HG03064 (cell line): ENCODE measurements at regions not wholly inside any gene's neighbourhood (a gene's known extent, or its start where the extent isn't known, plus 50 kb on each side); places are given as distances from the start of the nearest gene placed in this dataset.

ENCODE experiments used
- ATAC-seq: cut with Tn5 transposase; IDR thresholded peaks from one replicate; pipeline ENCODE4 v1.9.1; 2021; ENCODE audit warnings: low read depth; ENCODE audit not compliant: unreplicated experiment

DNA sequence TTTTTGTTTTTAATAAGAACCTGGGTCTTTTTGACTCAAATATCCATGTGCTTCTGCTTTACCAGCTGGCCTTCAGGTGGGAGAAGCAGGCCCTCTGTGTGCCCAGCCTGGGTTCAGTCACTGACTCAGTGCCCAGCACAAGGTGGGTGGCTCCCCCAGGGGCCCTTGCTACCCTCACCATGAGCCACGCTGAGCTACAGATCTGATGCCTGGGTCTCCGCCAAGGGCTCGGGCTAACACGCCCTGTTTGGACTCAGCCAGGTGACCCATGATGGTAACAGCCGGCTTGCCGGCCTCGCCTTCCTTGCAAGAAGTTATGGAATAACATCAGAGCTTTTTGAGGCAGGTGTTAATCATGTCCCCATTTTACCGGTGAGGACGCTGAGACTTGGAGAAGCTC is 109.5 kb upstream of the NLRP1 start:
- no peak for ATAC-seq

DNA sequence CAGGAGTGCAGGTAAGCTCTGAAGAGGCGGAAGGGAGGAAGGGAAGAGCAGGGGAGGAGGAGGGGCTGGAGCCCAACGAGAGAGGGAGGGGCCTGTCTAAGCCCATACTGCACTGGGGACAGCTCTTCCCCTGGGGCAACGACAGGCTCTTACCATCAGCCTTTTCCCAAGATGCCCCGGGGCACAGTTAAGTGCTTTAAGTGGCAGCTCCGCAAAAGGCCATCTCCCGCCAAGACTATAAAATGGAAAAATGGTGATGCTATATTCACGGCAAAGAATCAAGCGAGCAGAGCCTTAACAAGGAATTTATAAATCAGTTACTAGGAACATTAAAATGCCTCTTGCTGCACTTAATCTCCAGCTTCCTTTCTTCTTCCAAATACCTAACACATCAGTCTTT is 110.2 kb upstream of the NLRP1 start:
- no peak for ATAC-seq

DNA sequence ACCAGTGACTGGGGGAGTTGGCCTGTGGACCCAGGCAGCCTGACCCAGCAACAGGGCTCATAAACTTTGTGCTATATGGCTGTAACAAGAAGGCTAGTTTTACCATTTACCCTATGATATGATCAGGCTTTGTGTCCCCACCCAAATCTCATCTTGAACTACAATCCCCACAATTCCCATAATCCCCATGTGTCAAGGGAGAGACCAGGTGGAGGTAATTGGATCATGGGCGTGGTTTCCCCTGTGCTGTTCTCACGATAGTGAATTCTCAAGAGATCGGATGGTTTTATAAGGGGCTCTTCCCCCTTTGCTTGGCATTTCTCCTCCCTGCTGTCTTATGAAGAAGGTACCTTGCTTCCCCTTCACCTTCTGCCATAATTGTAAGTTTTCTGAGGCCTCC is 111.2 kb upstream of the NLRP1 start:
- no peak for ATAC-seq

DNA sequence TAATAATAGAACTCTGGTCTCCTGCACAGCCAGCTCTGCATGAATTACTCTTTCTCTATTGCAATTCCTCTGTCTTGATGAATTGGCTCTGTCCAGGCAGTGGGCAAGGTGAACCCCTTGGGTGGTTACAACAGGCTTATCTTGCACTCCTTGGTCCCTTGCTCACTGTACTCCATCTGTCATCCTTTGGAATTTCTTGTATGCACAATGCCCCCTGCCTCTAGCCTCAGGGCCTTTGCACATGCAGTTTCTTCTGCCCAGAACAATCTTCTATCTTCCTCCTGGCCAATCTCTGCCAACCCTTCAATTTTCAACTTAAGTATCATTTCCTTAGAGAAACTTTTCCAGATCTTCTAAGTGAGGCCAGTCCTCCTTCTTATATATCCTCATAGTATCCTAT is 114.7 kb upstream of the NLRP1 start:
- ATAC-seq, result no peak

DNA sequence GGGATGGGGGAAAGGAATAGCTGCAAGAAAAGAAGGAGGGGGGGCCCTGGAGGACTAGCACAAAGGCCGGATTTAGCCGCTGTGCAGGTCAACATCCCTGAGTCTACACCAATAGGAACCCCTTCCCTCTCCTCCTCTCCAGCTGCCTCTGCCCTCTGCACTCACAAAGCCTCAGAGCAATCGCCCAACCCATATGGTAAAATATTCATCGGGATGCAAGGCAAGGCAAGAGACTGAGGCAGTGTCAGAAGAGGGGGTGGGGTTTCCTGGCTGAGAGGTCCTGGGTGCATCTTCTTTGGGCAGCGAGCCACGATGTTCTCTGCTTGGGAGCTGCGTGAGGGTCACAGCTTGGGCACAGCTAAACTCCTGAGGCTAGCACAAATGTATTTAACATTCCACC is 115.5 kb upstream of the NLRP1 start:
- ATAC-seq, result no peak

DNA sequence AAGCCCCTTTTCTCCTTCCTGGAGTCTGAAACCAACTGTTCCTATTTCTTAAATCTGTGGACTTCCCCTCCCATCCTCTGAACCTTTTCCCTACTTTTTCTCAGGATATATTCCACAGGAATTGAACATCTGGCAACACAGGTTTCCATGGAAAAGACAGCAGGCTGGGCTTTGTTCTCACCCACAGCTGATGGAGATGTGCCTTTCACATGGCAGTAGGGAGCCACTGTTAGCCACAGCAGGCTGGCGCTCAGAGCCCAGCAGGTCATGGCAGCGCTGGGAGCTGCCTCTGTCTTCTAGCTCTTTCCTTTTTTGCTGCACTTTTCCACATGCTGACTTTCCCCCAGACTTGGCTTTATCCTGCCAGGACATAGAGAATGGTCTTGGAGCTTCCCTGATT is 116.4 kb upstream of the NLRP1 start:
- ATAC-seq, result no peak

DNA sequence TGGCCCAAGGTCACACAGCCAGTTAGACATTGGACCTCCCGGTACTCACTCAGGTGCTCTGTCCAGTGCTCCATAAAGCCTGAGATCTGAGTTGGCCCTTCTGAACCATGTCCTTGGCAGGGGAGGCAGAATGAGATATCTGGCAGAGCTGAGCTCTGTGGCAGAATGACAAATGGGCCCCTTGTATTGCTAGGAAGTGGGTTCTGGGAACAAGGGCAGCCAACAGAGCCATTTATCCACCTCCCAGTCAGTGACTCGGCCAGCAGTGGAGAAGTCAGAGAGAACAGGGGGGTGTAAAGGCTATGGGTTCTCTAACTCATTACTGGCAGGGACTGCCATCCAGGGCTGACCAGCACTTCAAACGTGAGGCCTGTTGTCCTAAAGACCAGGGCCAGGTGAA is 117.1 kb upstream of the NLRP1 start:
- ATAC-seq, result no peak

DNA sequence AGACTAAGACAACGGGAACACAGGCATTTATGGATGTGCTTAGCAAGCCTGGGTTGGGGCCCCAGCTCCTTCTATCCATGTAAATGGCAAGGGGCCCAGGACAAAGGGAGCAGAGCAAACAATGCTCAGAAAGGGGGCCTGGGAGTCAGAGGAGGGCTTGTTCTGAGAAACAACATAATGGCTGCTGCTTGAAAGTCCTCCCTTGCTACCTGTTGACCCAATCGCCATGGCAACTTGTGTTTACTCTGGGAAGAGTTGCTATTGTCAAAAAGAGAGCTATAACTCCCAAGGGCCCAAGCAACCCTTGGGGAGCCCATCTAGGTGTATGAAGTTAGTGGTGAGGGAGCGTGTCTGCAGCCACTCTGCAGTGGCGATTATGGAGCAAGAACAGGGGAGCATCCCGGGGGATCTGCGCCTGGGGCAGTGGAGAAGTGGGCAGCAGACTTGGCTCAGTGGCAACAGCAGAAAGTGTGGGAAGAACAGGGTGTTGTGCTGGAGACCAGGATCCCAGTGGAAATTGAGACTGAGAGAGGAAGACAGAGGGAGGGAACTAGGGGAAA is 118.7 kb upstream of the NLRP1 start:
- ATAC-seq, result no peak

DNA sequence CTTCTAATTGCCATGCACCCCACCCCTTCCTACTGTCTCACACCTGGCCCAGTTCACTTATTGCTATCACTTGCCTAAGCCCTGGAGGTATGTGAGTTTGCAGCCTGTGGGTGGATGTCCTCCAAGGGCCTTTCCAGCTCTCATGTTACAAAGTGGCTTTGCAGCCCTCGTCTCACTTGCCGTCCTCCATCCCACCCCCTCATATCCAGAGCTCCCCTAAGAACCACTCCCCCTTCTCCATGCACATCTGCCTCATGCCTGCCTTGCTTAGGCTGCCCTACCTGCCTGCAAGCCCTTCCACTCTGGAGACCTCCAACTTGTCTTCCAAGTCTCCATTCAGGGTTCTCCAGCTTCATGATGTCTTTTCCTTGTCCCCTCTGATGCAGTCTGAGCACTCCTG is 119.4 kb upstream of the NLRP1 start:
- ATAC-seq, result no peak

DNA sequence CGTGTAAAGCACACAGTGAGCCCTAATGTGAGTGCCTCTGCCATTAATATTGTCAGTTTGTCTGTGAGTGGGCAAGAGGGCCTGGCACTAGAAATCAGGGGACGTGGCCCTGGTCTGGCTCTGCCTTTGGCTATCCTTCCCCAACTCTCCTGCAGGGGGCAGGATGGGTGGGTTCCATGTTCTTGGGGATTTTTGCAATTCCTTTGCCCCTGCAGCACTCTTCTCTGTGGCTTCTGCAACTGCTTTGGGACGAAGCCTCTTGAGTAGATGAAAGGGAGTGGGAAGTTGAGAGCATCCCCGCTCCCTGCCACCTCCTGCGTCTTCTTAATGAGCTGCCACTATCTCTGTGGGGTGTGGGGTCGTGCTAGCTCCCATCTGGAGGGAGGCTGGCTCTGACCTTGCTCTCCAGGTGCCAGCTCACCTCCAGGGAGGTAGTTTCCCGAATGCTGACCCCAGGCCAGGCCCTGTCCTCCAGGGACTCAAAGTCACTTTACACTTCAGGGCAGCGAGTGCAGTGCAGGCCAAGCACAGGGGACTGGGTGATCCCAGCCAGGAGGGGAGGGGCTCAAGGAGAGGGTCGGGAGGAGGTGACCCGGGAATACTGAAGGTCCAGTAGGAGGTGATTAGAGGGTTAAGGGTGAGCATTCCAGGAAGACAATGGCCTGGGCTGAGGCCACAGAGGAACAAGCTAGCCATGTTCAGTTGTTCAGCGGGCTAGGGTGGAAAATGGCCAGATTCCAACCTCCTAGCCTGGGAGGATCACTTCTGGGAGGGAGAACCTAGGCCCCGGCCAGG is 121.0 kb upstream of the NLRP1 start:
- no peak for ATAC-seq

DNA sequence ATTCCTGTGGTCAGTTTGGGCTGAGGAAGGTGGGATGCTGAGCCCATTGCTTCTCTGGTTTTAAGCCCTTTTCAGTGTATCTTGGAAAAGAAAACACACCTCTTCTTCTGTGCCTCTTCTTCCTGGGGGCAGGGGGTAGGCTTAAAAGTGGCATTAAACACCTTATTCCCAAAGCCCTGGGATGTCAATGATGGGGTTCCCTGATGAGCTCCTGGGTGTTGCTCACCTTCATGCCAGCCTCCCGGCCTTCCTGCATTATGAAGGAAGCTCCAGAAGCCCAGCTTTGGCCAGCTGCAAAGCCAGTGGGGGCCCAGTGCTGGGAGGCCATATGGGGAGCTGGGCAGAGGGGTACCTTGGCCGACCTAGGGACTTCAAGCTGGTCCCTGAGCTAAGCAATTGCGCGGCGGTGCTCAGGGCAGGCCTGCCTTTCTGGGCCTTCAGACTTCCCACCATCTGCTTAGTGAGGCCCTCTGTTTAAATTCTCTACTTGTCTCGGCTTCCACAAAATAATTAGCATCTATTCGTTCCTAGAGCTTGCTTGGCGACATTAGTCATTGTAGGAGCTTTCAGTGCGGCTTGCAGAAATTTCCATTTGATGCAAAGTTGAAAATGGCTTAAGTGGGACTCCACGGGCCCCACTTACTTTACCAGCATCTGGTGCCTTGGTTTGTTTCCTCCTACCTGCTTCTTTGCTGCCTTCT is 121.7 kb upstream of the NLRP1 start:
- ATAC-seq, result no peak

DNA sequence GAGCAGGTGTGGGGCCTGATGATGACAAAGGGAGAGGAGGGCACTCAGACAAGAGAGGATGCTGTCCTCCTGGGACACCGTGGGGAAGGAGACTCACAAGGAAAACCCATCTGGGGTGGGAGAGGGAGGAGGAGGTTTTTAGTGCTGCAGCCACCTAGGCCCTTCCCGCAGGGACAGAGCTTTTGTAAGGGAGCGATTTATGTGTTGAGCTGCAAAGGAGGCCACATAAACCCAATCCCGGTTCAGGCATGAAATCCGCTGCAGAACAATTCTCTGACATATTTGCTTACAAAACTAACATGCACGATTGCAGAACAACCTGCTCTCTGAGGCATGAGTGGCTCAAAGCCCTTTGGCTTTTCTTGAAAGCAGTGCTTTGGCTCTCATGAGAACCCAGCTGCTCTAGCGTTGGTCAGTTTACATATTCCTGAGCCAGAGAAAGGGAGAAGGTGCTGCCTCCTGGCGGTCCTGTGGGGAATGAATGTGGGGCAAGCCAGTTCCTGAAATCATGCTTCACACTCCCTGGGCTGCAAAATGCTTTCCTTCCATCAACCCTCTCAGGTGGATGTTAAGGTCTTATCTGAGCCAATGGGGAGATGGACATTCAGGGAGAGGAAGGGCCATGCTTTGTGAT is 122.4 kb upstream of the NLRP1 start:
- ATAC-seq, result no peak

DNA sequence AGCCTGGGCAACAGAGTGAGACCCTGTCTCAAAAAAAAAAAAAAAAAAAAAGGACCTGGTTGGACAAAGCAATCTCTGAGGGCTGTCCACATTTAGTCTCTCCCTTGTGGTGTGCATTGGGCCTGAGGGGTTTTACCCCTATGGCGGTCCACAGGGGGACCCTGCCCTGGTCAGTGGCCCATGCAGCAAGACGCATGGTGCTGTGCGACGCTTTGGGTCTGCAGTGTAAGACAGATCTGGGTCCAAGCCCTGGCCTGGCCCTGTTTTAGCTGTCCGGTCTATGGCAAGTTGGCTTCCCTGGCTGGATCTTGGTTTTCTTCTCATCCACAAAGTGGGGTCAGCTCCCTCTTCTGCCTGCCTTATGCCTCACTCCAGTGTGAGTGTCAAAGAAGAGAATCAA is 123.2 kb upstream of the NLRP1 start:
- no peak for ATAC-seq

DNA sequence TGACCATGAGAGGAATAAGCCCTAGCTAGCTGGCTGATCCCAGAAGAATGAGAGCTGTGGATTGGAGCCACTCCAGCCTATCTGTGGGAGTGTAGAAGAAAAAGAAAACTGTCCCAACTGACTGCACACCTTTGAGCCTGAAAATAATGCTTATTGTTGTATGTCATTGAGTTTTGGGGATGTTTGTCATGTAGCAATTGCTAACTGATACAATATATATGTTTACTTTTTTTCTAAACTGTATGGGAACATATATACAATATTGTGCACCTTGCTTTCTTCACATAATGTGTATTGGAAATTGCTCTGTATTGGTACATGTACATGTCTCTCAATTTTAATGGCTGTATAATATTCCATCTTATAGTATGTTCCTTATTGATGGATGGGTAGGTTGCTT is 124.0 kb upstream of the NLRP1 start:
- no peak for ATAC-seq

DNA sequence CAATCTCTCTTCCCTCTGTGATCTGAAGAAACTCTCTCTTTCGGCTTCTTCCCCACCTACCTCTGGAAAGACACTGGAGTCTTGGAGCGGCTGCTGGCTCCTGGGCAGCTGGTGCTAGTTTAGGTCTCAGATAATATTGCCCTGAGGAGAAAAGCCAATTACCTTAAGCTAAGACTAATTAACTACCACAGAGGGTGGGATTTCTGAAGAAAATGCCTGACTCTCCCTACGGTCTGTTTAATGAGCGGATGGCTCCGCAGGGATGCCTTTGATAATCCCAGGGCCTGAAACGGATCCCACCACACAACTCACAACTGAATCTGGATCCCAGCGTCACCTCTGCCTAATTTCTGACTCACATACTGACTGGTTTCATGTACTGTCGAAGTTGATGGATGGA is 127.0 kb upstream of the NLRP1 start:
- ATAC-seq, result no peak

DNA sequence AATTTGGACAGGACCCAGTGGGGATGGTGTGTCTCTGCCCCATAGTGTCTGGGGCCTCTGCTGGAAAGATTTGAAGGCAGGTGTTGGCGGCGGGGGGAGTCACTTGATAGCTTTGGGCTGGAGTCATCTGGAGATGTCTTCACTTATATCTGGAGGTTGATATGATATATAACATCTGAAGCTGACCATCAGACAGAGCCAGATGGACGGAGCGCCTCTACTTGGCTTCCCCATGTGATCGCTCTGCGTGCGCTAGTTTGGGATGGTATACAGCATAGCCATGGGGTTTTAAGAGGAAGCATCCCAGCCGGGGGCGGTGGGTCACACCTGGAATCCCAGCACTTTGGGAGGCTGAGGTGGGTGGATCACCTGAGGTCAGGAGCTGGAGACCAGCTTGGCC is 130.7 kb upstream of the NLRP1 start:
- ATAC-seq, result no peak

DNA sequence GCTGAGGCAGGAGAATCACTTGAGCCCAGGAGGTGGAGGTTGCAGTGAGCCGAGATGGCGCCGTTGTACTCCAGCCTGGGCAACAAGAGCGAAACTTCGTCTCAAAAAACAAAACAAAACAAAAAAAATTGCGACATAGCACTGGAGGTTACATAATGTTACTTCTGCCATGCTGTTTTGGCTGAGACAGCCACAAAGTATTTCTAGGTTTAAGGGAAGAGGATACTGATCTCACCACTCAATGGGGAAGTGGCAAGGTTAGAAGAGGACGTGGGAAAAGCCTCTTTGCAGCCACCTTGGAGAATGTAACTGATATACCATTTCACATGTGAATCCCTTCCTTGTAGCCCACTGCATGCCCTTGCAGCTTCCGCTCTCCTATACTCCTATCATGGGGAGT is 131.2 kb upstream of the NLRP1 start:
- no peak for ATAC-seq

DNA sequence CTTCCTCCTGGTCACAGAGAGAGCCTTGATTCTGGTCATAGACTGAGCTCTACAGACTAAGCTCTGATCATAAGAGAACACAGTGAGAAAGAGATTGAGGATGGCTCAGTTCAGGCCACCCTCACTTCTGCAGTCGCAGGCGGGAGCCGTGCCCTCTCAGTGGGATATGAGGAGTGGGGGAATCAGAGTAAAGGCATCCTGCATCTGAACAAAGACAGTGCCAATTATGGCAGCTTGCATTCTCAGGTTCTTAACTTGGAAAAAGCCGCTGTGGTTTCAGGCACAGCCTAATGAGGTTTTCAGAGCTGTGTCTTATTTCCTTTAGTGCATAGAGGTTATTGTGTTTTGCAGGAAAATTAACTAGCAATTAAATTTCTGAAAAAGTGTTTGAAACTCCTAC is 134.4 kb upstream of the NLRP1 start:
- no peak for ATAC-seq

DNA sequence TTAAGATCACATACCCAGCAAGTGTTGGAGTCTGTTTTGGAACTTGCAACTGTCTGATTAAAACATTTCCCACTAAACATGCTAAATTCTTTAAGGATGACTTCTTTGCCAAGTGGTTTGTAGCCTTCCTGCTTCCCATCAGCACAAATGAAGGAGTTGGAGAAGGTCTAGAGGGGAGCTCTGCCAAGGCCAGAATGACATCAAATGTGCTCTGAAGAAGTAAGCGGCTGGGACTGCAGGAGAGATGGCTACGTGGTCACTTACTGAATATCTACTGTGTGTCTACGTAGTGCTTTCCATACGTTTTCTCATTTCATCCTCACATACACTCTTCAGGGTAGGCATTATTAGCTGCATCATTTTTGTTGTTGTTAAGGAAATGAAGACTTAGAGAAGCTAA is 135.7 kb upstream of the NLRP1 start:
- no peak for ATAC-seq

DNA sequence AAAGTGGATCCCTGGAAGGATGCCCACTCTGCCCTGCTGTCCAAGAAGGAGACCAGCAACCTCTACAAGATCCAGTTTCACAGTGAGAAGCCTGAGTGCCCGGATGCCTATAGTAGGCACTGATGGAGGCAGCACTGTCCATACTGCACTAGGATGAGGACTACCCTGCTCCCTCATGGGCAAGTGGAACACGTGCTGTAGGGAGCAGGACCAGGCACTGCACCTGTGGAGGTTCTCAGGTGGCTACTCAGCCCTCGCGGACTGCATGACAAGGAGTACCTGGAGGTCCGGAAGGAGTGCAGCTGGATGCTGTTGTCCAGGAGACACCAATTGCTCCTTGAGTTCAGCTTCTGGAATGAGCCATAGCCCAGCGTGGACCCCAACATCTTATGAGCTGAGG is 146.1 kb upstream of the NLRP1 start:
- ATAC-seq, result no peak

DNA sequence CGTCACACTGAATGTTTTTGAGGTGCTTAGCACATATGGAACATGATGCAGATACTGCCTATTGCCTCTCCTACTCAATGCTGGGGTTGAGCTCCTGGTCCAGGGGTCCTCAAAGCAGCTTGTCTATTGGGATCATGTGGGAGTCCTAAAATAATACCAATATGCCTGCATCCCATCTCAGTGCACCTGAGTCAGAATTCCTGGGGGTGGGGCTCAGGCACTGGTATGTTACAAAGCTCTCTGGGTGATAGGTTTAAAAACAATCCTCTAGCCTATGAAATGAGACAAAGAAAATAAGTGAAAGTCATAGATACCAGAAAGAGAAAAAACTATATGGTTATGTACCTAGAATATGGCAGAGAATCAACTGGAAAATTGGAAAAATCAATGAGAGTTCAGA is 156.6 kb upstream of the NLRP1 start:
- no peak for ATAC-seq

DNA sequence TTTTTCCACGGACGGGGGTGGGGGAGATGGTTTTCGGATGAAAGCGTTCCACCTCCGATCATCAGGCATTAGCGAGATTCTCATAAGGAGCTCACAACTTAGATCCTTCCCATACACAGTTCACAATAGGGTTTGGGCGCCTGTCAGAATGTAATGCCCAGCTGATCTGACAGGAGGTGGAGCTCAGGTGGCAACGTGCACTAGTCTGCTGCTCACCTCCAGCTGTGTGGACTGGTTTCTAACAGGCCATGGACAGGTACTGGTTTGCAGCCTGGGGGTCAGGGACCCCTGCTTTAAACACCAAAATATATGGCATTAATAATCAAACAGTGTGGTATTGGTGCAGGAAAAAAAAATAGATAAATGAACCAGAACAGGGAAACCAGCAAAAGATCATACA is 157.5 kb upstream of the NLRP1 start:
- no peak for ATAC-seq
